GM19455 (cell line): ENCODE measurements at regions not wholly inside any gene's neighbourhood (a gene's known extent, or its start where the extent isn't known, plus 50 kb on each side); places are given as distances from the start of the nearest gene placed in this dataset.

Experiments
- ATAC-seq: cut with Tn5 transposase; IDR thresholded peaks from one replicate; pipeline ENCODE4 v1.9.1; 2021; ENCODE audit not compliant: unreplicated experiment

DNA sequence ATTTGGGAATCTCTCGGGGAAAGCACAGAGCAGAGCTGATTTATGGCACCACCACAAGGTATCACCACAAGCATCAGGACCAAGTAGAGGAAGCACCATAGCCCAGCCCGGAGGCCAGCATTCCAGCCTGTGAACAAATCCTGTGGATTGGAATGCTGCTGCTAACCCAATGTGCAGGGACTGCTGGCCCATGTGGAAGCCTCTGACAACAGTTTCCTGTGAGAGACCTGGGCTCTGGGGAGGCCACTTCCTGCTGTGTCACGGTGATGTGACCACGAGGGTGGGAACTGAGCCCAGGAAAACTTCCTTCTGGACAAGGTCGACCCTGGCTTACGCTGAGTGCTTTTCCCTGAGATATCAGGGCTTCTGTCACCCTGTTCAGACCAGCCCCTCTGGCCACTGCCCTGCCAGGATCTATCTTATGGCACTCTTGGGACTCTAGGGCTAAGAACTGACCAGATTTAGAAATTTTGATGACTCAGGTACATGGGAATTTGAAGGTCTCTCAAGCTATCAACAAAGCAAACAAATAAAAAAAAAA is 88.3 kb upstream of the NGF start:
- no peak for ATAC-seq

- no peak for ATAC-seq
Measured at GRCh38 chr1:115425442-115425841, 87.4 kb upstream of the NGF start.

DNA sequence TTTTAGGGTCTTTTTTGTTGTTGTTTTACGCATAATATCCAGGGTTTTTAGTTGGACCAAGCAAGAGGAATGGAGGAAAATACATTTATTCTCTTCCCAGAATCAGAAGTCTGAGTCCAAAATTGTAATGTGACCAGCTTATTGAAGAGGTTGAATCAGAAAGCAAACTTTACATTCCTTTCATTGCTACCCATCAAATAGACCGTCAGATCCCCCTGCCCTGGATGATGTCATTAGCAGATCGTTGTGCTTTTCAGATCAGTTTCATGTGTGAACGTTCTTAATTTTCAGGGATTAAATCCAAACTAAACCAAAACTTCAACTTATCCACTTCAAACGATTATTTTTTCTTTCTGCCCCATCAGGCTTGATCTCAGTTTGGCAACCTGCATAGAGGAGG is 85.7 kb upstream of the NGF start:
- ATAC-seq, result no peak

GRCh38 chr1:115419571-115419970 is 81.5 kb upstream of the NGF start:
- no peak for ATAC-seq

DNA sequence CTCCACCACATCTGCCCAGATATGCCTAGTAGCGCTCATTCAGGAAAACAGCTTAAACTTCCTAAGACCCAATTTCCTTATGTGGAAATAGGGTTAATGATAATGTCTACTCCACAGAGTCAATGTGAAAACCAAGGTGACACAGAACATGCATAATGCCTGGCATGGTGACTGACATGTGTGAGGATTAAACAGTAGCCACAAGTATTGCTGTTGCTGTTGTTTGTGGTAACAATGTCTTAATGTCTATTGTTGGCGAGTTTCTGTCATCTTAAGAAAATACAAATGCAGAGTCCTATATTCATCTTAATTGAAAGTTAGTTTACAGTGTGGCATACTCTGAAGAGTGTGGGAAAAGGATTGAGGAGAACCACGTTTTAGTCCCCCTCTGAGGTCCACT is 75.6 kb upstream of the NGF start:
- ATAC-seq, result no peak

DNA sequence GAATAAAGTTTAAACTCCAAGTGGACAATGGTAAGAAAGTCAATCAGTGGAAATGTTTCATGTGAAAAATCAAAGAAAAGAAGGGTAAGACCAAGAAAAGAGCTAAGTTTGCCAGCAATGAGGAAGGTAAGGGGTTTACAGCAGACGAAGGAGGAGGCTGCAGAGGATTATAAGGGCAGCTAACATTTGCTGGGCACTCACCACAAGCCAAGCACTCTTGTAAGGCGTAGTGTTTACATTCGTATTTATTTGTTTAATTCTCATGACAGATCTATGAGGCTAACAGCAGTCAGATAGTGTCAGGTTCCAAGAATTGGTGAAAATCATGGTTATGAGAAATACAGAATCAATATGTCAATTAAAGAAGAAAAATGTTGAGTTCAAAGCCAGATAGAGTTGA is 75.2 kb upstream of the NGF start:
- ATAC-seq, result no peak

GRCh38 chr1:115412733-115413132 is 74.7 kb upstream of the NGF start:
- ATAC-seq, result no peak

- no peak for ATAC-seq
Measured at GRCh38 chr1:115412286-115412685, 74.2 kb upstream of the NGF start.

GRCh38 chr1:115411371-115412063 is 73.5 kb upstream of the NGF start:
- no peak for ATAC-seq

GRCh38 chr1:115409094-115410015 is 71.3 kb upstream of the NGF start:
- ATAC-seq, result no peak

DNA sequence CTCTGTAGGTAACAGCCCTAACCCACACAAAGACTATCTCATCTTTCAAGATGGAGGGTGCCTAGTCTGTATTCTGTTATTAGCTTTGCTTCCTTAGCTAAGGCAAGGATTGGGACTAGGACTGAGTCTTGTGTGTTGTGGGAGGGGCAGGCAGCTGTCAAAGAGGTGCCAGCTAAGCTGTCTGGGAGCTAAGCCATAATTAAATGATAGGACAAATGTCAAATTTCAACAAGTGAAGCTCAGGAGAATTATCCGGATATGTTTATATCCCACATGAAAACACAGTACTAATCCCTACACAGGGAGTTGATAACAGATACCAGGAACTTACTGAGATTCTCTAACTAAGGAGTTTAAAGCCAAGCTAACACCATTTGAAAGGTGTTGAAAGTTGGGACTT is 70.5 kb upstream of the NGF start:
- no peak for ATAC-seq

DNA sequence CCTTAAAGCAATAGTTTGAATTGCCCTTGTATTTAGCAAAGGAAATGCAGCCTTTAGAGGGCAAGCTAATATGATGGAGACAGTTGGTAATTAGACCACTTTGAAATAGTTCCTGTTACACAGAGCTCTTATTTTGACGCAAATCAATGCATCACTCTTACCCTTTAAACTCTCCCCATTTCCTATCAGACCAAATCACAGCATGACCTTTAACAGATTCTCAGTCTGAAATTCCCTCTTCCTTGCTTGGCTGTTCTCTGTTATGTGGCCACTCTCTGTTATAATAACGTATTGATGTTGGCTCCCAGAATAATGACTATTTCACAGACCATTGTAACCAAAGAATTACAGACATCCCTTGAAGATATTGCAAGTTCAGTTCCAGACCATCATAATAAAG is 66.9 kb upstream of the NGF start:
- ATAC-seq, result no peak

DNA sequence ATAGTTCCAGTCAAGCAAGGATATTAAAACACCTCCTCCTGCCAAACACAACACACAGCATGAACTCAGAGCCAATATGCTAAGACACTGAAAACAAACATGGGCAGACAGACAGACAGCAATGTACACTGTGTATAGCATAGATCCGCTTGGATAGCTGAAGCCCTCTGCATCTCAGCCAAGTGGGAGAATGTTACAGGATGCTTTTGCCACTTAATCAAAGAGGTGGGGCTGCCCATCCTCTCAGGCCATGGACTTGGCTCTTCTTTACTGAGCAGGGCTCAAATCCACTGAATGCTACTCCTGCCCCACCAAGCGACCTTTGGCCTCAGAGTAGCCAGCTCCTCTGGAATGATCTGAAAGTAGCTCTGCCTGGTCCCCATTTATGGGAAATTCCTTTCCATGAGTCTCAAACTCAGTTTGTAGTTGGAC is 64.7 kb upstream of the NGF start:
- ATAC-seq, result no peak

GRCh38 chr1:115401676-115402075 is 63.6 kb upstream of the NGF start:
- no peak for ATAC-seq

DNA sequence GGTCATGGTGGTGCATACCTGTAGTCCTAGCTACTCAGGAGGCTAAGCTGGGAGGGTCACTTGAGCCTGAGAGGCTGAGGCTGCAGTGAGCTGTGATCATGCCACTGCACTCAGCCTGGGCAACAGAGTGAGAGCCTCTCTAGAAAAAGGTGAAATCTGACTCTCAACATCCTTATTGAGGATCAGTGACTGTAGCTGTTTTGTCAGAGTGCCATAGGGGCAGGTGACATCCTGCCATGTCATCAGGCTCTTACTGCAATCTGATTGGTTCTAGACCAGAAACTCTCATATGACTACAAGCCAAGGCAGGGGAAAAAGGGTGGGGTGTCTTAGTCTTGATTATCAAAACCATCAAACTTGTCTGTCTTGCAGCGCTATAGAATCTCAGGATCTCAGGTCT is 62.8 kb upstream of the NGF start:
- no peak for ATAC-seq

DNA sequence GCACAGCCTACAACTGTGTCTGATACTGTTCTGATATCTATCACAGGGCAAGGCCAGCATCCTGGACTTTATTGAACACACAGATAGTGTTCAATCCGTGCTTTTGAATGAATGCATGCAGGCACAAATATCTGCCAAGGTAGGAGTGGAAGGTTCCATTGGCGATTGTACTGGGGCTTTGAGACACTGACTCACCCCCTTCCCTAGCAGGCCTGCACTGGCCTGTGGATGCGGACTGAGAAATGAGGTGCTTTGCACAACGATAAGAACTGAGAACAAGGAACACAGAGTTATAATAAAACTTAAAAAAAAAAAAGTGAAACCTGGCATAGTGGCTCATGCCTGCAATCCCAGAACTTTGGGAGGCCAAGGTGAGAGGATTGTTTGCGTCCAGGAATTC is 62.4 kb upstream of the NGF start:
- no peak for ATAC-seq

GRCh38 chr1:115398745-115399144 is 60.7 kb upstream of the NGF start:
- ATAC-seq, result no peak
